Fibroblast of mammary gland (primary cell): ENCODE measurements at regions not wholly inside any gene's neighbourhood (a gene's known extent, or its start where the extent isn't known, plus 50 kb on each side); places are given as distances from the start of the nearest gene placed in this dataset.

Source experiments
- DNase-seq: peaks from one replicate; pipeline ENCODE4 v3.0.0-alpha.2; 2010; ENCODE audit warnings: low read depth
- H3K4me3 ChIP-seq: 2 replicates; pipeline ENCODE4 v1.5.1; 2011; ENCODE audit warnings: low read depth, mild to moderate bottlenecking, low read length, moderate library complexity; ENCODE audit not compliant: control insufficient read depth
- TF ChIP-seq, protein P1 (sequence below): conservative IDR thresholded peaks from 2 replicates; pipeline ENCODE4 v1.5.1; 2011; ENCODE audit warnings: low read depth, low read length, inconsistent platforms; ENCODE audit not compliant: control insufficient read depth, insufficient read depth

DNA sequence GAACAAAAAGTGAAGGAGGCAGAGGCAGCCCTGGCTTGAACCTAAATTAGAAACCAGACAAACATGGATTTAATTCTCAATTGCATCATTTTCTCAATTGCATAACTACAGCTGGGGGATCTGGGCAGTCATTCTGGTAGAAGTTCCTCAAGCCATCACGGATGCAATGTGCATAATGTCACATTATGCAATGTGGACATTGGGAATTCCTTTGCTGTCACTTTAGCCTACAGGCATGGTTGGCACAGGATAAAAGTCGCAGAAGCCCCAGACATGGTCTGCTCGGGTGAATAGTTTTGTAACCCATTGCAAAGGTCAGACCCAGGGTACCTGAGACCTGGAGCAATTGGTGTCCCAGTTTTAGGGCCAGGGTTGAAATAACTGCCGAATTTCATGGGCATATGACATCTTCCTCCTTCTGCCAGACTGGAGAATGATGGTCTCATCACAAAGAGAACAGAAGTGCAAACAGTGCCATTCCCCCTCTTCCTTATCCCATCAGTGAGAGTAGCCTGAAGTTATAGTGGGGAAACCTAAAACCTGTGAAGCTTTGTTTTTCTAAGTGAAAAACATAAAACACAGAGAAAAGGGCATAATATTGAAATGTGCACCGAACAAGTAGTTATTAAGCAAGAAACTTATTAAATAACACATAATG lies 290.8 kb downstream of the MSX2 start:
- no peak for DNase-seq
- TF ChIP-seq, protein P1, sequence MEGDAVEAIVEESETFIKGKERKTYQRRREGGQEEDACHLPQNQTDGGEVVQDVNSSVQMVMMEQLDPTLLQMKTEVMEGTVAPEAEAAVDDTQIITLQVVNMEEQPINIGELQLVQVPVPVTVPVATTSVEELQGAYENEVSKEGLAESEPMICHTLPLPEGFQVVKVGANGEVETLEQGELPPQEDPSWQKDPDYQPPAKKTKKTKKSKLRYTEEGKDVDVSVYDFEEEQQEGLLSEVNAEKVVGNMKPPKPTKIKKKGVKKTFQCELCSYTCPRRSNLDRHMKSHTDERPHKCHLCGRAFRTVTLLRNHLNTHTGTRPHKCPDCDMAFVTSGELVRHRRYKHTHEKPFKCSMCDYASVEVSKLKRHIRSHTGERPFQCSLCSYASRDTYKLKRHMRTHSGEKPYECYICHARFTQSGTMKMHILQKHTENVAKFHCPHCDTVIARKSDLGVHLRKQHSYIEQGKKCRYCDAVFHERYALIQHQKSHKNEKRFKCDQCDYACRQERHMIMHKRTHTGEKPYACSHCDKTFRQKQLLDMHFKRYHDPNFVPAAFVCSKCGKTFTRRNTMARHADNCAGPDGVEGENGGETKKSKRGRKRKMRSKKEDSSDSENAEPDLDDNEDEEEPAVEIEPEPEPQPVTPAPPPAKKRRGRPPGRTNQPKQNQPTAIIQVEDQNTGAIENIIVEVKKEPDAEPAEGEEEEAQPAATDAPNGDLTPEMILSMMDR: no peak

DNA sequence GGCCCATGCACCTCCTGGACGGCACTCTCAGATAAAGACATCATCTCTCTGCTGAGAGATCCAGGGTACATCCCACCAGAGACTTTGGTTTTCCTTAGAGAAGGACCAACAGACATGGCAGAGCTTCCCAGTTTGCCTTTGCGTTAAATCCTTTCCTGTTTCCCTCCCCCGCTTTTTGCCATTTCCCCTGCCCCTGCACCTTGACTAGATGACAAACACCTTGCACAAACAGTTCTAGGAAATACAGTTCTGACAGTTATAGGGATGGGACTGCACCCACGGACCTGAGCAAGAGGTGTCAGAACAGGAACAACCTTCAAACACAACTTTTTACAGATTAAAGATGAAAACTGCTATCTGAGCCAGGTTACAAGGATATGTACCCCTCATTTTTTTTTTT lies 288.9 kb downstream of the MSX2 start:
- DNase-seq: no peak
- no peak overlapping the region for H3K4me3 ChIP-seq
- TF ChIP-seq, protein P1: no peak

More for the DNA sequence above, 290.8 kb downstream of the MSX2 start:
- no peak overlapping the region for H3K4me3 ChIP-seq

DNA sequence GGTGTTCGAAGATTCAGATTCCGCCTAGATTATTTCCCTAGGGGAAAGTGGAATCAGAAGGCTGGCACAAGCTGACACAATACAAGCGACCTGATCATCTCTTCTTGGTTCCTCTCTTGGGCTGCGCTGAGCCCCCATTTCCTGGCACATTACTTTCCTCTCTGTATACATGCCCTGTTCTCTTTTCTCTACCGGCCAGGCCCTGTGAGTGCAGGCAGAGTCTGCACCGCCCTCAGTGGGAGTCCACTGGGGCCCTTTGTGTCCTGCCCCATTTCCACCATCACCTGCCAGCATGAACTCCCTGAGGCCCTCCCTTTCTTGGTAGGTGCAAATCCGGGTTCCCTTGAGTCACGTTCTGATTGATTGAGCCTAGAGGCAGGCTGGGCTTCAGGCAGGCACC lies 287.9 kb downstream of the MSX2 start:
- no peak overlapping the region for H3K4me3 ChIP-seq
- TF ChIP-seq, protein P1: no peak
- no peak for DNase-seq

DNA sequence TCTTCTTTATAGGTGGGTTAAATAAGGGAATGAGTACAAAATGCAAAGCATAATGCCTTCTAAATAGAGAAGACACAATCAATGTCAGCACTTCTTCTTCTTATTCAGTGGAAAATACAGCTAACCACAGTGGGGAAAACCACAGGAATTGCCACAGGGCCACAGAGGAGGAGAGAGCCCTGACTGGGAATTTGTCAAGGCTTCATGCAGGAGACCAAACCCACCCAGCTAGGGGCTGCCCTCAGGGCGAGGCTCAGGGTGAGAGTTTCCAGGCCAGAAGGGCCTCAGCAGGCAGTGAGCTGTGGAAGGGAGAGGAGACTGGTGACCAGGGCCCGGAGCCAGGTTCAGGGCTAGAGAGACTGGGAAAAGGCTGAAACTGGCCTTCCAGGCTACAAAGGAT lies 279.1 kb downstream of the MSX2 start:
- no peak overlapping the region for H3K4me3 ChIP-seq
- TF ChIP-seq, protein P1: no peak
- DNase-seq: no peak

- DNase-seq: no peak
- TF ChIP-seq, protein P1: no peak
- H3K4me3 ChIP-seq: no peak overlapping the region
These were observed 277.7 kb downstream of the MSX2 start for GRCh38 chr5:175001876-175002645.

- no peak overlapping the region for H3K4me3 ChIP-seq
- TF ChIP-seq, protein P1: no peak
- DNase-seq: no peak
These were observed 276.9 kb downstream of the MSX2 start for GRCh38 chr5:175001311-175001710.
